ENCODE measurements at regions not wholly inside any gene's neighbourhood (a gene's known extent, or its start where the extent isn't known, plus 50 kb on each side); places are given as distances from the start of the nearest gene placed in this dataset.
"Not testable (repeated sequence)": the region's sequence is repeated elsewhere in the genome, so short reads cannot be mapped to it uniquely, and the experiment has no call there.

DNA sequence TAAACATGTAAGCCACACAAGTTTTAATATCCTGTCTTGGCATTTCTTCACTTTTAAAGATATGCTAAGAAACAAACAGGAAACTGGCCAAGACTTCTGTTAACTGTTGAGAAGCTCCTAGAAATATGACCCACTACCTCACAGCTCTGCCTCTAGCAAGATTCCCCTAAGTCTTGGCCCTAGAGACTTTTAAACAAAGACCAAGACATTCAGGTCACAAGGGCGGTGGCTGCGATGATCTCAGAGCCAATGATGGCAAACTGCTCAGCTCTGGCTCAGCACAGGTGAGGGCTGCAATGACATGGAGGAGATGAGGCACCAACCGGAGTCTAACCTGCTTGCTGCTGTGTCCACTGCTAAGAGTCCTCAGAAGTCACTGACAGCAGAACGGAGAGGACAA is 114.8 kb downstream of the SUCLA2 start:
- Histone ChIP-seq H2AFZ (ENCODE audit: control insufficient read depth, low read length) (no peak overlapping the region), H3K4me2 (ENCODE audit: control insufficient read depth, extremely low read depth, insufficient read depth, low read depth, low read length) (no peak overlapping the region), H3K4me3 (ENCODE audit: control insufficient read depth in 2 of 3, extremely low read depth in 1 of 3, insufficient read depth in 2 of 3, low read depth in 1 of 3, low read length in 3 of 3) (no peak overlapping the region), H3K4me1 (ENCODE audit: control insufficient read depth, extremely low read depth, insufficient read depth, low read length) (peaks cover 4% of the 10 kb centered on the region), H3K27ac (ENCODE audit: control insufficient read depth, insufficient read depth, low read length) (no peak overlapping the region), H3K9me1 (ENCODE audit: control insufficient read depth, extremely low read depth, insufficient read depth, low read length) (no peaks in the 10 kb centered on the region), H3K36me3 (ENCODE audit: control insufficient read depth in 2 of 2, extremely low read depth in 1 of 2, insufficient read depth in 2 of 2, low read length in 2 of 2) (no peaks in the 10 kb centered on the region), H3K9ac (ENCODE audit: control insufficient read depth, extremely low read depth, insufficient read depth, low read length) (no peak overlapping the region), H3K79me2 (ENCODE audit: control insufficient read depth, insufficient read depth, low read length) (no peaks in the 10 kb centered on the region), H4K20me1 (ENCODE audit: control insufficient read depth, extremely low read depth, insufficient read depth, low read length) (no peaks in the 10 kb centered on the region), H3K9me3 (ENCODE audit: control insufficient read depth, low read depth, low read length) (no peaks in the 10 kb centered on the region), H3K27me3 (ENCODE audit: control insufficient read depth, extremely low read depth, insufficient read depth, low read length) (no peaks in the 10 kb centered on the region)
- TF ChIP-seq, protein P1, sequence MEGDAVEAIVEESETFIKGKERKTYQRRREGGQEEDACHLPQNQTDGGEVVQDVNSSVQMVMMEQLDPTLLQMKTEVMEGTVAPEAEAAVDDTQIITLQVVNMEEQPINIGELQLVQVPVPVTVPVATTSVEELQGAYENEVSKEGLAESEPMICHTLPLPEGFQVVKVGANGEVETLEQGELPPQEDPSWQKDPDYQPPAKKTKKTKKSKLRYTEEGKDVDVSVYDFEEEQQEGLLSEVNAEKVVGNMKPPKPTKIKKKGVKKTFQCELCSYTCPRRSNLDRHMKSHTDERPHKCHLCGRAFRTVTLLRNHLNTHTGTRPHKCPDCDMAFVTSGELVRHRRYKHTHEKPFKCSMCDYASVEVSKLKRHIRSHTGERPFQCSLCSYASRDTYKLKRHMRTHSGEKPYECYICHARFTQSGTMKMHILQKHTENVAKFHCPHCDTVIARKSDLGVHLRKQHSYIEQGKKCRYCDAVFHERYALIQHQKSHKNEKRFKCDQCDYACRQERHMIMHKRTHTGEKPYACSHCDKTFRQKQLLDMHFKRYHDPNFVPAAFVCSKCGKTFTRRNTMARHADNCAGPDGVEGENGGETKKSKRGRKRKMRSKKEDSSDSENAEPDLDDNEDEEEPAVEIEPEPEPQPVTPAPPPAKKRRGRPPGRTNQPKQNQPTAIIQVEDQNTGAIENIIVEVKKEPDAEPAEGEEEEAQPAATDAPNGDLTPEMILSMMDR (optimal IDR thresholded peaks at IDR 0.05 in 1 of 3, IDR thresholded peaks at IDR 0.05 in 1 of 3, conservative IDR thresholded peaks at IDR 0.05 in 1 of 3; ENCODE audit: extremely low read depth in 1 of 3, insufficient read depth in 2 of 3, low read length in 3 of 3): no peak
- no peak for TF ChIP-seq EZH2 (IDR thresholded peaks at IDR 0.05; ENCODE audit: low read length)
- dilution Hi-C loops (cut with MboI; ENCODE audit: extremely low pct_ligation_motif_present, low sequenced_read_pairs): no loop called here
- DNase-seq (ENCODE audit: low read depth, low spot score): no peak
- FAIRE-seq: no peak

DNA sequence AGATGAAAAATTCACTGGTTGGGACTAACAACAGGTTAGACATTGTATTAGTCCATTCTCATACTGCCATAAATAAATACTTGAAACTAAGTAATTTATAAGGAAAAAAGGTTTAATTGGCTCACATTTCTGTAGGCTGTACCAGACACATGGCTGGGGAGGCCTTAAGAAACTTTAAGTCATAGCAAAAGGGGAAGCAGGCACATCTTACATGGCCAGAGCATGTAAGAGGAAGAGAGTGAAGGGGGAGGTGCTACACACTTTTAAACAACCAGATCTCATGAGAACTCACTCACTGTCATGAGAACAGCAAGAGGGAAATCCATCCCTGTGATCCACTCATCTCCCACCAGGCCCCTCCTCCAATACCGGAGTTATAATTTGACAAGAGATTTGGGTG is 125.9 kb downstream of the SUCLA2 start:
- Histone ChIP-seq H3K79me2 (ENCODE audit: control insufficient read depth, insufficient read depth, low read length) (no peaks in the 10 kb centered on the region), H4K20me1 (ENCODE audit: control insufficient read depth, extremely low read depth, insufficient read depth, low read length) (no peaks in the 10 kb centered on the region), H3K27me3 (ENCODE audit: control insufficient read depth, extremely low read depth, insufficient read depth, low read length) (no peaks in the 10 kb centered on the region), H3K4me3 (ENCODE audit: control insufficient read depth in 2 of 3, extremely low read depth in 1 of 3, insufficient read depth in 2 of 3, low read depth in 1 of 3, low read length in 3 of 3) (no peak overlapping the region), H3K27ac (ENCODE audit: control insufficient read depth, insufficient read depth, low read length) (no peak overlapping the region), H3K4me1 (ENCODE audit: control insufficient read depth, extremely low read depth, insufficient read depth, low read length) (no peaks in the 10 kb centered on the region), H2AFZ (ENCODE audit: control insufficient read depth, low read length) (no peak overlapping the region), H3K9me3 (ENCODE audit: control insufficient read depth, low read depth, low read length) (peaks cover 2% of the 10 kb centered on the region), H3K36me3 (ENCODE audit: control insufficient read depth in 2 of 2, extremely low read depth in 1 of 2, insufficient read depth in 2 of 2, low read length in 2 of 2) (no peaks in the 10 kb centered on the region), H3K9ac (ENCODE audit: control insufficient read depth, extremely low read depth, insufficient read depth, low read length) (no peak overlapping the region), H3K9me1 (ENCODE audit: control insufficient read depth, extremely low read depth, insufficient read depth, low read length) (no peaks in the 10 kb centered on the region), H3K4me2 (ENCODE audit: control insufficient read depth, extremely low read depth, insufficient read depth, low read depth, low read length) (no peak overlapping the region)
- TF ChIP-seq EZH2 (IDR thresholded peaks at IDR 0.05; ENCODE audit: low read length): no peak
- TF ChIP-seq, protein P1 (optimal IDR thresholded peaks at IDR 0.05 in 1 of 3, IDR thresholded peaks at IDR 0.05 in 1 of 3, conservative IDR thresholded peaks at IDR 0.05 in 1 of 3; ENCODE audit: extremely low read depth in 1 of 3, insufficient read depth in 2 of 3, low read length in 3 of 3): no peak
- DNase-seq (ENCODE audit: low read depth, low spot score) (no peak), FAIRE-seq (no peak)
- dilution Hi-C loops (cut with MboI; ENCODE audit: extremely low pct_ligation_motif_present, low sequenced_read_pairs): no loop called here

DNA sequence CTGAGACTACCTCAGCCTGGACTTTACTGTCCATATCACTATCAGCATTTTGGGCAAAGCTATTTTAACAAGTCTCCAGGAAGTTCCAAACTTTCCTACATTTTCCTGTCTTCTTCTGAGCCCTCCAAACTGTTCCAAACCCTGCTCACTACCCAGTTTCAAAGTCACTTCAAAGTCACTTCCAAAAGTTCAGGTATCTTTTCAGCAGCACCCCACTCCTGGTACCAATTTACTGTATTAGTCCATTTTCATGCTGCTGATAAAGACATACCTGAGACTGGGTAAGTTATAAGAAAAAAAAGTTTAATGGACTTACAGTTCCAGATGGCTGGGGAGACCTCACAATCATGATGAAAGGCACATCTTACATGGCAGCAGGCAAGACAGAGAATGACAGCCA is 127.1 kb downstream of the SUCLA2 start:
- H3K9me1 ChIP-seq (ENCODE audit: control insufficient read depth, extremely low read depth, insufficient read depth, low read length); H3K27ac ChIP-seq (ENCODE audit: control insufficient read depth, insufficient read depth, low read length); dilution Hi-C loops (cut with MboI; ENCODE audit: extremely low pct_ligation_motif_present, low sequenced_read_pairs); FAIRE-seq; DNase-seq (ENCODE audit: low read depth, low spot score); H3K4me3 ChIP-seq (ENCODE audit: control insufficient read depth in 2 of 3, extremely low read depth in 1 of 3, insufficient read depth in 2 of 3, low read depth in 1 of 3, low read length in 3 of 3); H3K9ac ChIP-seq (ENCODE audit: control insufficient read depth, extremely low read depth, insufficient read depth, low read length); H3K36me3 ChIP-seq (ENCODE audit: control insufficient read depth in 2 of 2, extremely low read depth in 1 of 2, insufficient read depth in 2 of 2, low read length in 2 of 2); H3K27me3 ChIP-seq (ENCODE audit: control insufficient read depth, extremely low read depth, insufficient read depth, low read length); H3K9me3 ChIP-seq (ENCODE audit: control insufficient read depth, low read depth, low read length); H3K4me2 ChIP-seq (ENCODE audit: control insufficient read depth, extremely low read depth, insufficient read depth, low read depth, low read length); H4K20me1 ChIP-seq (ENCODE audit: control insufficient read depth, extremely low read depth, insufficient read depth, low read length); H2AFZ ChIP-seq (ENCODE audit: control insufficient read depth, low read length); H3K4me1 ChIP-seq (ENCODE audit: control insufficient read depth, extremely low read depth, insufficient read depth, low read length); H3K79me2 ChIP-seq (ENCODE audit: control insufficient read depth, insufficient read depth, low read length): not testable (repeated sequence)

DNA sequence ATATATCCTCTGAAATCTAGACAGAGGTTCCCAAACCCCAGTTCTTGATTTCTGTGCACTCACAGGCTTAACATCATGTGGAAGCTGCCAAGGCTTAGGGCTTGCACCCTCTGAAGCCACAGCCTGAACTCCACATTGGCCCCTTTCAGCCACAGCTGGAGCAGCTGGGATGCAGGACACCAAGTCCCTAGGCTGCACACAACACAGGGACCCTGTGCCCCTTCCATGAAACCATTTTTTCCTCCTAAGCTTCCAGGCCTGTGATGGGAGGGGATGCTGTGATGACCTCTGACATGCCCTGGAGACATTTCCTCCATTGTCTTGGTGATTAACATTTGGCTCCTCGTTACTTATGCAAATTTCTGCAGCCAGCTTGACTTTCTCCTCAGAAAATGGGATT is 127.8 kb downstream of the SUCLA2 start:
- FAIRE-seq; DNase-seq (ENCODE audit: low read depth, low spot score); H3K4me2 ChIP-seq (ENCODE audit: control insufficient read depth, extremely low read depth, insufficient read depth, low read depth, low read length); H3K4me3 ChIP-seq (ENCODE audit: control insufficient read depth in 2 of 3, extremely low read depth in 1 of 3, insufficient read depth in 2 of 3, low read depth in 1 of 3, low read length in 3 of 3); H2AFZ ChIP-seq (ENCODE audit: control insufficient read depth, low read length); H3K27me3 ChIP-seq (ENCODE audit: control insufficient read depth, extremely low read depth, insufficient read depth, low read length); H3K27ac ChIP-seq (ENCODE audit: control insufficient read depth, insufficient read depth, low read length); H3K9me1 ChIP-seq (ENCODE audit: control insufficient read depth, extremely low read depth, insufficient read depth, low read length); H3K79me2 ChIP-seq (ENCODE audit: control insufficient read depth, insufficient read depth, low read length); H3K36me3 ChIP-seq (ENCODE audit: control insufficient read depth in 2 of 2, extremely low read depth in 1 of 2, insufficient read depth in 2 of 2, low read length in 2 of 2); H3K9ac ChIP-seq (ENCODE audit: control insufficient read depth, extremely low read depth, insufficient read depth, low read length); H3K9me3 ChIP-seq (ENCODE audit: control insufficient read depth, low read depth, low read length); H3K4me1 ChIP-seq (ENCODE audit: control insufficient read depth, extremely low read depth, insufficient read depth, low read length); dilution Hi-C loops (cut with MboI; ENCODE audit: extremely low pct_ligation_motif_present, low sequenced_read_pairs); H4K20me1 ChIP-seq (ENCODE audit: control insufficient read depth, extremely low read depth, insufficient read depth, low read length): not testable (repeated sequence)
